A549 (cell line): ENCODE measurements at regions not wholly inside any gene's neighbourhood (a gene's known extent, or its start where the extent isn't known, plus 50 kb on each side); places are given as distances from the start of the nearest gene placed in this dataset.

ENCODE experiments used
- CBX8 ChIP-seq: fragments of 200-600 bp; sonication (generic); IDR thresholded peaks from 2 replicates; pipeline ENCODE4 v1.6.1; 2016
- CHD2 ChIP-seq: fragments of 150-350 bp; IDR thresholded peaks from 2 replicates; pipeline ENCODE4 v1.6.1; 2014; ENCODE audit warnings: low read length; ENCODE audit not compliant: partially characterized antibody
- CTCF ChIP-seq: fragments of >200 bp; sonication (Bioruptor Twin); formaldehyde crosslinking; IDR thresholded peaks from 3 replicates; pipeline ENCODE4 v1.5.1; 2016
- EP300 ChIP-seq, 2 experiments: fragments of >200 bp; sonication (Bioruptor Twin); formaldehyde crosslinking; IDR thresholded peaks; 2 replicates in 1 of 2; 3 replicates in 1 of 2; pipeline ENCODE4 v1.6.1; 2016 to 2017
- POLR2AphosphoS2 ChIP-seq: conservative IDR thresholded peaks from 2 replicates; pipeline ENCODE4 v1.6.1; 2012; ENCODE audit warnings: low read length, improper control_type of control experiment, inconsistent platforms
- ZSCAN20 ChIP-seq: fragments of 250-450 bp; sonication (Bioruptor Pico); IDR thresholded peaks from 2 replicates; pipeline ENCODE4 v1.8.0; 2022; ENCODE audit warnings: mild to moderate bottlenecking, moderate library complexity

GRCh38 chr3:106392915-106393314 lies 524.1 kb upstream of the CBLB start:
- TF ChIP-seq CTCF (no peak), POLR2AphosphoS2 (no peak), CHD2 (no peak), CBX8 (no peak), ZSCAN20 (no peak), EP300 (IDR thresholded peaks at IDR 0.05) (no peak)
